Endometrial microvascular endothelial cells (primary cell): ENCODE measurements at regions not wholly inside any gene's neighbourhood (a gene's known extent, or its start where the extent isn't known, plus 50 kb on each side); places are given as distances from the start of the nearest gene placed in this dataset.

Experiments used
- in situ Hi-C: cut with HindIII; loops from 2 replicates; pipeline ENCODE4 v1.10.0; 2017; ENCODE audit warnings: low sequenced_read_pairs, low pct_unique_long_range_greater_than_20kb; ENCODE audit errors: inconsistent ontology term

DNA sequence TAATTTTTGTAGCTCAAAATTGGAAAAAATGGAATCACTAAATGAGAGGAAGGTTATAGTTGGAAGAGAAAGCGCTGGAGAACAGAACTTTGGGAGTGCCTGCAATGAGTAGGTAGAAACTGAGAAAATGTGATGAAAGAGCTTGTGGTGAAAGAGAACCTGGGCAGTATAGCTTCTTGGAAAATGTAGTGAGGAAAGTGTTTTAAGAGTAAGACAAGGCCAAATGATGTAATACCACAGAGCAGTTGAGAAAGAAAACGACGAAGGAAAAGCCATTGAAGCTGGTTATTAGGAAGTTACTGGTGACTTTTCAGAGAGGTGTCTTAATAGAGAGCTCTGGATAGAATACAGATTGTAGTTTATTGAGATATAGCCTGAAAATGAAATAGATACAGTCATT lies 255.3 kb downstream of the AEBP2 start:
- in situ Hi-C loops, result no loop called here

DNA sequence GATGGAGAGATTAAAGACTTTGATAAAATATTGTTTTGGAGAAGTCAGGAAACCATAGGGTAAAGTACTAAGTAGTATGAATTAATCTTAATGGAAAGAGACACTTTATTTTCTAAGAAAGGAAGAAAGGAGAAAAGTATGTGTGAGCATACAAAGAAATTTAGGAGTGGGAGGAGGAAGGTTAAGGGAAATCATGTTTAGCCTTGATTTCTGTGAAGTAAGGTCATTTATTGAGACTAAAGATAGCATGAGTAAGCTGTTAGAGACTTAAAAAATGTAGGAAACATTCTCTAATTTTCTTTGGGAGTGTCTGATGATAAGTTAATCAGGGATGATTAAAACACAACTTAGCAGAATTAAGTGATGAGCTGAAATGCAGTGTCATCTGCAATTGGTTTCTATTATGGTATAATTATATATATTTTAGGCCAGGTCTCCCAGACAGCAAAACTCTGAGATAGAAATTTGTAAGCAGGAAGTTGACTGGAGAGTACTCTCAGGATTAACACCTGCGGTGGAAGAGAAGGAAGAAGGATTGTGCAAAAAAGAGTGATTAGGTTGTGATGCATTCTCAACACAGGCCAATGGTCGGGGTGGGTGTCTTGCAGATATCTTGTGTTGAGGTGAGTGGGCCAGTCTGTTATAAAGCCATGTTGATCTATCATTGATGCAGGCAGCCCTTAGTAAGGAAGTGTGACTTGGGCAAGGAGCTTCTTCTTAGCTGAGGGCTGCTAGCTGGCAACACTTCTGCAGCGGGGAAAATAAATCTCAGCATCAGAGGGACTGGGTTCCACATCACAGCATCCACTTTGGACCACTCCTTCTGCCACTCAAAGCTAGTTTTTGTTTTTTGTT lies 256.2 kb downstream of the AEBP2 start:
- in situ Hi-C loops, result no loop called here

DNA sequence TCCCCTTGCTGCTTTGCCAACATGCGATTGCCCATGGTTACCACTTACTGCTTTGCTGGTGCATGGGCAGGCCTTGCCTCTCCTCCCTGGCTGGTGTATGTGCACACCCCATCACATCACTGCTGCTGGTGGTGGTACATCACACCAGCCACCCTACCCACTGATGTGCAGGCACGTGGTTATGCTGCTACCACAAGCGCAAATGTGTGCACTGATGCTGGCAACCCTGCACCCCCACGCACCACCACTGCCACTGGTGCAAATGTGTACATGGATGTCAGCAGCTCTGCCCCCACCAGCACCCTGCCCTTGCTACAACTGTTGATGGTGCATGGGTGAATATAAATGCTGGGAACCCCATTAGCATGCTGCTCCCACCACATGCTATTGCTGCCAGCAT lies 261.7 kb downstream of the AEBP2 start:
- in situ Hi-C loops, result no loop called here

DNA sequence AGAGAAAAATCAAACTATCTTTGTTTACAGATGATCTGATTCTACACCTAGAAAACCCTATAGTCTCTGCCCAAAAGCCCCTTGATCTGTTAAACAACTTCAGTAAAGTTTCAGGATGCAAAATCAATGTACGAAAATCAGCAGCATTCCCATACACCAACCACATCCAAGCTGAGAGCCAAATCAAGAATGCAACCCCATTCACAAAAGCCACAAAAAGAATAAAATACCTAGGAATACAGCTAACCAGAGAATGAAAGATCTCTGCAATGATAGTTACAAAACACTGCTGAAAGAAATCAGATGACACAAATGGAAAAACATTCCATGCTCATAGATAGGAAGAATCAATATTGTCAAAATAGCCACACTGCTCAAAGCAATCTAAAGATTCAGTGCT lies 265.7 kb downstream of the AEBP2 start:
- in situ Hi-C loops, result no loop called here

DNA sequence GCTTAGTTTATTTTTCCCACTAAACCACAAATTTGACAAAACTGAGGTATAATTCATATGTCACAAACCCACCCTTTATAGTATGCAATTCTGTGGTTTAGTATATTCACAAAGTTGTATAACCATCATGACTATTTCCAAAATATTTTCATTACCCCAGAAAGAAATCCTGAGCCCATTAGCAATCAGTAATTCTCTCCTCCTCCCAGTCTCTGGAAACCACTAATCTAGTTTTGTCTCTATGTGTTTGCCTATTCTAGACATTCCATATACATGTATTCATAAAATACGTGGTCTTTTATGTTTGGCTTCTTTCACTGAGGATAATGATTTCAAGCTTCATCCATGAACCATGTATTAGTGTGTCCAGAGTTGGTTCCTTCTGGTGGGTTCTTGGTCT lies 267.6 kb downstream of the AEBP2 start:
- in situ Hi-C loops, result no loop called here

DNA sequence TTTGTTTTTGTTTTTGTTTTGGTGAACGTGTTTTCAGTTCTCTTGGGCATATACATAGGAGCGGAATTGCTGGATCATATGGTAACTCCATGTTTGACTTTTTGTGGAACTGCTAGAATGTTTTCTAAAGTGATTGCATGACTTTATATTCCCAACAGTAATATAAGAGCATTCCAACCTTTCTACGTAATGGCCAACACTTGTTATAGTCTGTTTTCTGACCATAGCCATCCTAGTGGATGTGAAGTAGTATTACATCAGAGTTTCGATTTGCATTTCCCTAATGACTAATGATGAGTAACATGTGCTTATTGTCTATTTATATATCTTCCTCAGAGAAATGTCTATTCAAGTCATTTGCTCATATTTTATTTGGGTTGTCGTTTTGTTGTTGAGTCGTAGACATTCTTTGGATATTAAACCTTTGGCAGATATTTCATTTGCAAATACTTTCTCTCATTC lies 268.7 kb downstream of the AEBP2 start:
- in situ Hi-C loops, result no loop called here

DNA sequence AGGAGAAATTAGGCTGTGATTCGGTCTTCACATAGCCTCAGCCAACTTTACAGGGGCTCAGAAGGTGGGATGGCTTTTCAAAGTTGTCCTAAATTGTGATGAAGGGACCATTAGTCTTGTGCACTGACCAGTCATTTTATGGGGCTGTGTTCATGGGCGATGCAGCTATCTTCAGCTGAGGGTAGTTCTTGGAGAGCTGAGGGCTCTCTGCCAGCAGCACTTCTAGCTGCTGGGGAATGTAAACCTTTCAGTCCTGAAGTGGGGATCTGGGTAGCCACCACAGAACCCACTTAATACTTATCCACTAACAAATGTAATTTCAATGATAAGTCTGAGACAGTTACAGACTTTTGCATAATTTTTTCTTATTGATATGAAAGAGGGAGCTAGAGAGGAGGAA lies 270.6 kb downstream of the AEBP2 start:
- in situ Hi-C loops, result no loop called here

DNA sequence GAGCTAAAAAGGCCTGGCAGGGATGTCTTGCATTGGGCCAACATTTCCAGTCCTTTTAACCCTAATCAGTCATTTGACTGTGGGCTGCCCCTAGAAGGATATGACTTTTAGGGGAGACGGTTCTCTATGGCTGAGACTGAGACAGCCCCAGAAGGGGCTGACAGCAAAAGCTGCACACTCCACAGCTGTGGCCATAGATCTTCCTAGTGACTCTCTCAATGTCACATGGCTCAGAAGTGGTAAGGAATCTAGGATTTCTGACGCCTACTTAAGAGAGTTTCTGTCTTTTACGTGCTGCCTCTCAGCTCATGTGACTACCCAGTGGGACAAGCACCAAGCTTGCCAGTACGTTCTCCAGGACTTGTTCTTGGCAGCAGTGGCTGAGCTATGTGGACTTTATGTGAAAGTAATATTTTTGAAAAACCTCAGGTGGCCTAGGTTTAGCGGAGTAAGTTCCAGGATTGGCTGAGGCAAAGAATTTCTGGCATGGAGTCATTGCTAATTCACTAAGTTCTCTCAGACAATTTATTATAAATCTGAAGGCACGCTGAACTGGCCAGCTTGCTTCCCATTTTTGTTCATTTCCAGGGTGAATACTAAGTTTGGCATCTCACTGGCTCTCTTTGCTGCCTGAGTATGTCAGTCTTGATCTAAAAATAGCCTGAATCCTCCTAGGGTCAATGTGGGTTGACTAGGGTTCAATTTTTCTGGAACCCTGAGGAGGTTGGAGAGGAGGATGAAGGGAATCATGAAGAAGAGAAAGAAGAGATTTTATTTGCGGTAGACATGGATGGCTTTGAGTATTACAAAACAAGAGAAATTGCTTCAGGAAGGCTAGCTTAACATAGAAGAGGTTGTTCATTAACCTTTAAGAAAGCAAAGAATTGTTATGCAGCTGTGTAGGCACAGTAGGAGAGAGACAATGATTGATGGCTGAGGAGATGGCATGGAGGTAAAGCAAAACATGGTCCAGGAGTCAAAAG lies 271.8 kb downstream of the AEBP2 start:
- in situ Hi-C loops, result no loop called here

DNA sequence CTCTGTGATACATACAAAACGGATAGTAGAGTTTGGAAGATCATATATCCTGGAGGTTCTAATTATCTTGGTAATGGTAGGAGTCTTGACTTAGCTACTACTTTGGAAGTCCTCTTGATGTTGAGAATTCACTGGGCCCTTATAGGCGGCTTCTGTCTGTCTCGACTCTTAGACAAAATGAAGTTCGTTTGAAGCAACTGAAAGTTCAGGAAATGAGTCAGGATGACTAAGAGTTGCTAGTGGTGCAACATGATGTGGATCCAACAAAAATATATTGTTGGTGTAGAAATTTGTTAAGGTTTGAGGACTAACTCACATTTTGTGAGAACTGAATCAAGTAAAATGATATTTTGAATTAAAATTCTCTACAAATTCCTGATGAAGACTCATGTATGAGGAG lies 272.7 kb downstream of the AEBP2 start:
- in situ Hi-C loops, result no loop called here

DNA sequence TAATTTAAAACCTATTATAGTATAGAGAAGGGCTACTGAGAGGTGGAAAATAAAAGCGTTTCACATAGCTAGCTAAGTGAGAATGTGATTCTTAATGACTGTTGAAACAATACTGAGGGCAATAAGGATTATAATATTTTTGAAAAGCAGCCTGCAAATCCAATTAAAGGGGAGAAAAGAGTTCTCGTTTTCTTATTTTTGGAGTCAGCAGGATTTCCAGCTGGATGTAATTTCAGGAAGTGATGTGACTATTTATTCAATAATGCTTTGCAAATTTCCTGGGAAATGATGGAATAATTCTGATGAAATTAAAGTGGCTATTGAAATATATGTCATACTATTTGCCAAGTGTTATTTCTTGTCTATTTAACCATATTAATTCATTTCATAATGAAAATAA lies 279.1 kb downstream of the AEBP2 start:
- in situ Hi-C loops, result no loop called here

DNA sequence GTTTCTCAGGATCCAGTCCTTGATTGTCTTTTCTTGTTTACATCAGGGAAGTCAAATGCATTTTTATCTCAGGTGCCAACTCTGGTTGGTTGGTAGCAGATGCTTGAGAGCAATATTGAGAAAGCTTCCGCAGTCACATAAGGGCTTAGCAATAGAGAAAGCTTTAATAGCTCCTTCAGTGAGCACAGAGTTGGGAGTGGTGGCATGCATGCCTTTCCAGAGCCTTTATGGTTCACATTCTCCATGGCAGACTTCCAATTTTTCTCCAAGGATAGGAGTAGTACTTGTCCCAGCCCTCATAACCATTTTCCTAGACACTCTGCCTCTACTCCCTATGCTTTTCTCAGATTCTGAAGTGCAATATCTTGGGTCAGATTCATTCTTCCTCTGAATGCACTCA lies 280.4 kb downstream of the AEBP2 start:
- in situ Hi-C loops, result no loop called here

DNA sequence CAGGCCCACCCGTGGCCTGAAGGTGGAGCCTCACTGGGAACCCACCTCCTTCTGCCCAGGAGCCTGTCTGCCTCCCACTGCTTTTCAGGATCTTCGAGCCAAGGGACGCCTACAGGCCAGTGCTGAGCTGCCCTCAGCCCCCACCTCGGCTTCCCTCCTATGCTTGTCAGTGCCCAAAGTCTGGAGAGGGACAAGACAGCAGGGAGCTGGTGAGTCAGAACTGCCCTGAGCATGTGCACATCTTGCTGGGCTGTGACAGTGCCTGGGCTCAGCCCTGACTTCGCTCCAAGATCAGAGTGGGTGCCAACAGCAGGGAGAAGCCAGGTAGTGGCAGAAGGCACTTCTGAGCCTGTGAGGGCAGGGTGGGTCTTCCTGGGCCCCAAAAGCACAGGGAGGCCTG lies 286.8 kb downstream of the AEBP2 start:
- in situ Hi-C loops, result loop anchor here (25.0 kb wide), 1 partner anchor 636 kb away; the partner anchor contains the start of gene PDE3A

DNA sequence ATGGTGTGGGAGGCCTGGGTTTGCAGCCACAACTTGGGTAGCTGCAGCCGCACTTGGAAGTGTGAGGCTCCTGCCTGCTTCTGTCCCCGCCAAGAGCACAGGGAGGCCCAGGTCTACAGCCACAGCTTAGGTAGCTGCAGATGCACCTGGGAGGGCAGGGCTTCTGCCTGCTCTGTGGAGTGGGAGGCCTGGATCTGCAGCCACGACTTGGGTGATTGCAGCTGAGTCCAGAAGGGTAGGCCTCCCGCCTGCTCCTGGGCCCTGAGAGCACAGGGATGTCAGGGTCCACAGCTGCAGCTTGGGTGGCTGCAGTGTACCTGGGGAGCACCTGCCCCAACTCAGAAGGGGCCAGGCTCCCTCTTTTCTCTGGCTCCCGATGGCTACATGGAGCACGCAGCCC lies 287.3 kb downstream of the AEBP2 start:
- in situ Hi-C loops, result loop anchor here (25.0 kb wide), 1 partner anchor 636 kb away; the partner anchor contains the start of gene PDE3A

DNA sequence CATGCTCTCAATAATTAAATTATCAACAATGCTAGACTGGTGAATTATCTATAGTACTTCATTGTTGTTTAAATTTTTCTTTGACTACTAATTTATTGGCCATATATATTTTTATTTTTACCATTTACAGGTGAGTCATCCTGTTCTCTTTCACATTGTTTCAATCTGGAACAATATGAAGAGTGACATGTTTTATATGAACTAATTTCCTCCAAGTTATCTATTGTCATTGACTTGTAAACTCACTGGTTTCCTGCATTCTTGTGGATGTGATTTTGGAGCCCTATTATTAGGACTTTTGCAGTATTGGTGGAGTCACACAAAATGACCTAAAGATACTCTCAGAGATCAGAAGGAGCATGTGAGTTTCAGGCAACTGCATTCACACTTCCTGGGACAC lies 297.7 kb downstream of the AEBP2 start:
- in situ Hi-C loops, result loop anchor here (25.0 kb wide), 1 partner anchor 625 kb away; the partner anchor contains the start of gene PDE3A

DNA sequence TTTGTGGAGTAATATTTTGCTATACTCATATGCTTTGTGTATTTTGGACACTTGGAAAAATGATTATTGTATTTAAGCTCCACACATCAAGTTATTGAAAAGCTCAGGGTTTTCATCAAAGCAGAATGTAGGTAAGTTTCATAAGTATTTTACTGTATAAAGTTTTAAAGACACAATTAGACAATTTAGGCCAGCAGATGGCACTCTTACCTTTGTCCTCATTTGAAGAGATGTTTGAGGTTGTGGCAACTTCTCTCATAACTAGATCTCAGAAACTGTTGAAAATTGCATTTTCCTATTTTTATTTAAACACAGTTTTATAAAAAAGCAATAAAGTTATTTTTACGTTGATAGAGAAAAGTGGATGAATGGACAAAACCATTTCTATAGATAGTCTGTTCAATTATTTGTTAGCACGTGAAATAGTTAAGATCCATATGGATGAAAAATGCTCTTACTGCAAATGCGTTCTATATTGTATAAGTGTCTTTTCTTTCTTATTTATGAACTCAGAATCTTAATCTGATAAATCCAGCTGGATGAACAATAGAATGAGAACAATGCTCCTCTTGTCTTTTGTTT lies 300.0 kb downstream of the AEBP2 start:
- in situ Hi-C loops, result loop anchor here (25.0 kb wide), 1 partner anchor 623 kb away; the partner anchor contains the start of gene PDE3A

DNA sequence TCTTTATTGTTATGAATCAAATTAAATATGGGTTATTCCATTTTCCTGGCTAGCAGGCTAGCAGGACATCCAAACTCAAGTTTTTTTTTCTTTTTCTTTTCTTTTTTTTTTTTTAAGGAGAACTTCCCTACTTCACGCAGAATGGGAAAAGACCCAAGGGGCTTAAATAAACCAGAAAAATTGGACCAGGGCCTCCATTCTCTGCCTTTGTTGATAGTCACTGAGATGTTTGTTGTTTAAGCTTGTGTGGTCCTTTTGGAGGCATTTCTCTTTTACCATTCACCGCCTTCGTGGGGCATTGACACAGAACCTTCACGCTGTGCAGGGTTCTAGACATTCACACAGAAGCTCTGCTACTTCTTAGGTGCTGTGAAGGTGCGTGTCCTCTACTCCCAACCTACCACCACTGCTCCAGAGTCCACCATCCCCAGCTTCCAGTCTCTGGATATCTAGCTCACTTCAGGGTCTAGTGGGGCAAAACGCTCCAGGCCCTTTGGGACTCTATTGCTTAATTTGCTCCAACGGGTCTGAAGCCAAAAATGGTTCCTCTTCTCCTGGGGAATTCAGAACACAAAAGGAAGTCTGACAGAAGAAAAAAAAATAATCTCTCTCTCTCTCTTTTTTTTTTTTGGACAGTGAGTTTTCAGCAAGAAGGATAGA lies 301.3 kb downstream of the AEBP2 start:
- in situ Hi-C loops, result loop anchor here (25.0 kb wide), 1 partner anchor 622 kb away; the partner anchor contains the start of gene PDE3A

DNA sequence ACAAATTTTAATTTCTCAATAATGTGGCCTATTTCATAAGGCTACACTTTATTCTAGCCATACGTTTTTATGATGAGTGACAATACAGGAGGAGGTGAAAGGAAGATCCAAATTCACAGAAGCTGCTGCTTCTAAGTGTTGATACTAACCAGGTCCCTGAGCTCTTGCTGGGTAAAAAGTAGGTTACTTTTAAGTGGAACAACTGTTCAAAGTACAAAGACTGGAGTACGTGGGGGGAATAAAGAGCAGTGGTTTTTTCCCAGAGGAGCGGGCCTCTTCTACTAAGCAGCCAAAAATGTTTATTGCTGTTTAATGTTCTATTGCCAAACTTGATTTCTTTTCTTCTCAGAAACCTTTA lies 301.8 kb downstream of the AEBP2 start:
- in situ Hi-C loops, result loop anchor here (25.0 kb wide), 1 partner anchor 621 kb away; the partner anchor contains the start of gene PDE3A

DNA sequence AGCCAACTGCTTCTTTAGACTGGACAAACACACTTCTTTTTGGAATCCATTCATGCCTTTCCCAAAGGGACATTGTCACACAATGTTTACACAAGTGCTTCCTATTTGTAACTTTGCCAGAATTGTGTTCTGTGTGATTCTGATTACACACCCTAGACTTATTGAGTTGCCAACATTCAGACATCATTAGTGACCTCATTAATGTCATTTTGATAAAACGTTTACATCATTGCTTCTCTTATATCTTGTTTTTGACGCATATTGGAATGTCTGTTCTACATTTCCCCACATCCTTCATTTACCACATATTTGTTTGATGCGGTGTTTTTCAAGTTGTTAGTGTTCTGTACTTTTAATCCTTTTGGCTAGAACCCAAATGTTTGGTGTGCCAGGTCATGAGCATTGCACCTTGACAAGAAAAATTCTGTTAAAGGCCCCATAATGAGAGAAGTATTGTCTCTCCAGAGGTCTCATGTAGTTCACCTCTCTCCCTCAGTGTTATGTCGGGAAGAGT lies 305.5 kb downstream of the AEBP2 start:
- in situ Hi-C loops, result loop anchor here (25.0 kb wide), 1 partner anchor 618 kb away; the partner anchor contains the start of gene PDE3A
